ENCODE measurements at regions not wholly inside any gene's neighbourhood (a gene's known extent, or its start where the extent isn't known, plus 50 kb on each side); places are given as distances from the start of the nearest gene placed in this dataset.

DNA sequence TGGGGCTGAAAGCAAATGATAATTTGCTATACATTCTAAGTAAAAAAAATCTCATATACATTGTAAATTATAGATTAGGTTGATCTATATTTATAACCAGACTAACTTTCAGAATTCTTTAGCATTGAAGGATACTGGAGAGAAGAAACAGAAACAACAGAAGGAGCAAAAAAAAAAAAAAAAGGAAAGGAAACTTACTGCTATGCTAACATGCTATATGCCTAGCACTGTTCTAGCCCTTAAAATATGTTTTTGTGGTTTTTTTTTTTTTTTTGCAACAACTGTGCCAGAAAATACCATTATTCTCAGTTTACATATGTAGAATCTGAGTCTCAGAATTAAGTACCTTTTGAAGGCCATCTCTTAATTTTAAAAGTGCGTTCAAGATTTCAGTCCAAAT, 204.9 kb upstream of the MC4R start:
- Histone ChIP-seq H3K23ac (ENCODE audit: low read depth, low read length) (no peak overlapping the region), H4K20me1 (ENCODE audit: insufficient read depth, low read length) (no peaks in the 10 kb centered on the region), H3K27ac (ENCODE audit: insufficient read depth, low read length) (no peak overlapping the region), H2AK5ac (ENCODE audit: low read depth, low read length) (no peak overlapping the region), H2BK5ac (ENCODE audit: low read depth, low read length, poor library complexity, severe bottlenecking) (no peak overlapping the region), H4K91ac (ENCODE audit: insufficient read depth, low read depth, low read length) (no peak overlapping the region), H3K4me3 (ENCODE audit: insufficient read depth, low read depth, low read length) (no peak overlapping the region), H2AFZ (replicated peaks; ENCODE audit: low read length, poor library complexity) (no peak overlapping the region), H2BK20ac (ENCODE audit: low read depth, low read length) (no peak overlapping the region), H3K79me1 (ENCODE audit: low read depth in 1 of 2, low read length in 2 of 2) (no peaks in the 10 kb centered on the region), H2AK9ac (replicated peaks; ENCODE audit: low read depth, low read length, poor library complexity) (no peak overlapping the region), H3K4me2 (ENCODE audit: low read depth, low read length) (no peak overlapping the region), H3K18ac (ENCODE audit: low read depth, low read length) (no peak overlapping the region), H3K36me3 (ENCODE audit: control insufficient read depth, insufficient read depth, low read length) (no peaks in the 10 kb centered on the region), H3K9ac (ENCODE audit: low read depth, low read length) (no peak overlapping the region), H4K8ac (ENCODE audit: low read depth in 2 of 2, low read length in 2 of 2) (no peak overlapping the region), H3K4ac (ENCODE audit: low read depth, low read length) (no peak overlapping the region), H3K27me3 (ENCODE audit: control insufficient read depth, insufficient read depth, low read length) (no peaks in the 10 kb centered on the region), H4K5ac (ENCODE audit: low read depth, low read length) (no peak overlapping the region), H3K4me1 (ENCODE audit: control insufficient read depth, insufficient read depth, low read length) (no peaks in the 10 kb centered on the region), H2BK15ac (ENCODE audit: low read depth, low read length) (no peak overlapping the region), H3K9me3 (ENCODE audit: control insufficient read depth, insufficient read depth, low read length) (no peaks in the 10 kb centered on the region), H3K56ac (ENCODE audit: extremely low read depth, insufficient read depth, low read length) (no peak overlapping the region), H3K9me1 (ENCODE audit: insufficient read depth, low read length) (no peaks in the 10 kb centered on the region), H2BK120ac (ENCODE audit: low read depth, low read length) (no peak overlapping the region), H3K14ac (replicated peaks; ENCODE audit: low read depth, low read length) (no peak overlapping the region)
- ATAC-seq (ENCODE audit: low read depth) (no peak), DNase-seq (no peak)
- BruUV-seq (replicated peaks) = no TSS peak
- TF ChIP-seq, protein P1, sequence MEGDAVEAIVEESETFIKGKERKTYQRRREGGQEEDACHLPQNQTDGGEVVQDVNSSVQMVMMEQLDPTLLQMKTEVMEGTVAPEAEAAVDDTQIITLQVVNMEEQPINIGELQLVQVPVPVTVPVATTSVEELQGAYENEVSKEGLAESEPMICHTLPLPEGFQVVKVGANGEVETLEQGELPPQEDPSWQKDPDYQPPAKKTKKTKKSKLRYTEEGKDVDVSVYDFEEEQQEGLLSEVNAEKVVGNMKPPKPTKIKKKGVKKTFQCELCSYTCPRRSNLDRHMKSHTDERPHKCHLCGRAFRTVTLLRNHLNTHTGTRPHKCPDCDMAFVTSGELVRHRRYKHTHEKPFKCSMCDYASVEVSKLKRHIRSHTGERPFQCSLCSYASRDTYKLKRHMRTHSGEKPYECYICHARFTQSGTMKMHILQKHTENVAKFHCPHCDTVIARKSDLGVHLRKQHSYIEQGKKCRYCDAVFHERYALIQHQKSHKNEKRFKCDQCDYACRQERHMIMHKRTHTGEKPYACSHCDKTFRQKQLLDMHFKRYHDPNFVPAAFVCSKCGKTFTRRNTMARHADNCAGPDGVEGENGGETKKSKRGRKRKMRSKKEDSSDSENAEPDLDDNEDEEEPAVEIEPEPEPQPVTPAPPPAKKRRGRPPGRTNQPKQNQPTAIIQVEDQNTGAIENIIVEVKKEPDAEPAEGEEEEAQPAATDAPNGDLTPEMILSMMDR (conservative IDR thresholded peaks at IDR 0.05; ENCODE audit: low read depth, low read length) = no peak
- no peak for TF ChIP-seq RCOR1 (IDR thresholded peaks at IDR 0.05; ENCODE audit: insufficient replicate concordance, low read length)
- no peak for TF ChIP-seq BHLHE40 (IDR thresholded peaks at IDR 0.05; ENCODE audit: low read depth, low read length)
- TF ChIP-seq SMC3 (IDR thresholded peaks at IDR 0.05; ENCODE audit: low read depth, low read length) = no peak
- no peak for TF ChIP-seq RAD21 (IDR thresholded peaks at IDR 0.05; ENCODE audit: low read length)
- TF ChIP-seq NFE2L2 (IDR thresholded peaks at IDR 0.05; ENCODE audit: low read depth, low read length) = no peak
- TF ChIP-seq CEBPB (IDR thresholded peaks at IDR 0.05; ENCODE audit: low read depth, low read length) = no peak
- no peak for TF ChIP-seq MXI1 (IDR thresholded peaks at IDR 0.05; ENCODE audit: borderline replicate concordance, low read depth, low read length)
- TF ChIP-seq RFX5 (IDR thresholded peaks at IDR 0.05; ENCODE audit: low read depth, low read length) = no peak
- TF ChIP-seq POLR2A (IDR thresholded peaks at IDR 0.05; ENCODE audit: low read depth, low read length) = no peak
- TF ChIP-seq MAZ (IDR thresholded peaks at IDR 0.05; ENCODE audit: borderline replicate concordance, low read depth, low read length) = no peak
- TF ChIP-seq CHD1 (IDR thresholded peaks at IDR 0.05; ENCODE audit: low read depth, low read length) = no peak
- TF ChIP-seq, protein P2, sequence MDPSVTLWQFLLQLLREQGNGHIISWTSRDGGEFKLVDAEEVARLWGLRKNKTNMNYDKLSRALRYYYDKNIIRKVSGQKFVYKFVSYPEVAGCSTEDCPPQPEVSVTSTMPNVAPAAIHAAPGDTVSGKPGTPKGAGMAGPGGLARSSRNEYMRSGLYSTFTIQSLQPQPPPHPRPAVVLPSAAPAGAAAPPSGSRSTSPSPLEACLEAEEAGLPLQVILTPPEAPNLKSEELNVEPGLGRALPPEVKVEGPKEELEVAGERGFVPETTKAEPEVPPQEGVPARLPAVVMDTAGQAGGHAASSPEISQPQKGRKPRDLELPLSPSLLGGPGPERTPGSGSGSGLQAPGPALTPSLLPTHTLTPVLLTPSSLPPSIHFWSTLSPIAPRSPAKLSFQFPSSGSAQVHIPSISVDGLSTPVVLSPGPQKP (IDR thresholded peaks at IDR 0.05; ENCODE audit: borderline replicate concordance, low read depth, low read length) = no peak
- TF ChIP-seq, protein P3, sequence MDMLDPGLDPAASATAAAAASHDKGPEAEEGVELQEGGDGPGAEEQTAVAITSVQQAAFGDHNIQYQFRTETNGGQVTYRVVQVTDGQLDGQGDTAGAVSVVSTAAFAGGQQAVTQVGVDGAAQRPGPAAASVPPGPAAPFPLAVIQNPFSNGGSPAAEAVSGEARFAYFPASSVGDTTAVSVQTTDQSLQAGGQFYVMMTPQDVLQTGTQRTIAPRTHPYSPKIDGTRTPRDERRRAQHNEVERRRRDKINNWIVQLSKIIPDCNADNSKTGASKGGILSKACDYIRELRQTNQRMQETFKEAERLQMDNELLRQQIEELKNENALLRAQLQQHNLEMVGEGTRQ (IDR thresholded peaks at IDR 0.05; ENCODE audit: low read depth, low read length) = no peak
- no peak for TF ChIP-seq MAFK (IDR thresholded peaks at IDR 0.05; ENCODE audit: low read depth, low read length)
- no peak for TF ChIP-seq FOS (IDR thresholded peaks at IDR 0.05; ENCODE audit: low read depth, low read length)
- in situ Hi-C loops (cut with MboI; ENCODE audit: low sequenced_read_pairs) = no loop called here
- CTCF ChIA-PET = no interaction called here
- POLR2A ChIA-PET (ENCODE audit: unreplicated experiment) = interaction anchor here (0.6 kb wide), 1 partner anchor 18 kb away, joined by 4 read pairs; no protein-coding TSS in a partner anchor
- dilution Hi-C loops (cut with HindIII; ENCODE audit: low sequenced_read_pairs, unreplicated experiment) = no loop called here
- WGBS, 2 experiments (ENCODE audit: extremely low coverage in 2 of 2, insufficient read length in 1 of 2) = no CpG with 5 or more reads among the region's 1 CpG
- intact Hi-C loops (cut with micrococcal nuclease) = no loop called here

Data from IMR-90 (cell line).